Right atrium auricular region (tissue), 2 donors: ENCODE measurements at regions not wholly inside any gene's neighbourhood (a gene's known extent, or its start where the extent isn't known, plus 50 kb on each side); places are given as distances from the start of the nearest gene placed in this dataset.

Source experiments
- DNase-seq: peaks from one replicate; pipeline ENCODE4 v3.0.0-alpha.2; 2019; ENCODE audit warnings: low spot score
- H3K27ac ChIP-seq, 2 donors: fragments of 200-600 bp; sonication (generic); 1 replicate in 1 of 2; 2 replicates in 1 of 2; pipeline ENCODE4 v1.5.1; 2016 to 2019
- H3K27me3 ChIP-seq, 2 donors: fragments of 200-600 bp; sonication (generic); one replicate each; pipeline versions ENCODE4 v1.5.1 to v1.6.0; 2017 to 2019
- H3K36me3 ChIP-seq: fragments of 200-600 bp; sonication (generic); one replicate; pipeline ENCODE4 v1.5.1; 2016
- H3K4me1 ChIP-seq, 2 donors: fragments of 200-600 bp; sonication (generic); one replicate each; pipeline versions ENCODE4 v1.5.1 to v1.6.0; 2017 to 2019
- H3K4me3 ChIP-seq, 2 donors: fragments of 200-600 bp; sonication (generic); 1 replicate in 1 of 2; 2 replicates in 1 of 2; pipeline ENCODE4 v1.5.1; 2017 to 2019; ENCODE audit warnings: mild to moderate bottlenecking in 1 of 2, moderate library complexity in 1 of 2
- H3K9me3 ChIP-seq, 2 donors: fragments of 200-600 bp; sonication (generic); one replicate each; pipeline ENCODE4 v1.5.1; 2019
- CTCF ChIP-seq, 2 donors: fragments of 200-600 bp; sonication (generic); IDR thresholded peaks; one replicate each; pipeline ENCODE4 v1.5.1; 2019; ENCODE audit warnings: antibody characterized with exemption in 2 of 2

DNA sequence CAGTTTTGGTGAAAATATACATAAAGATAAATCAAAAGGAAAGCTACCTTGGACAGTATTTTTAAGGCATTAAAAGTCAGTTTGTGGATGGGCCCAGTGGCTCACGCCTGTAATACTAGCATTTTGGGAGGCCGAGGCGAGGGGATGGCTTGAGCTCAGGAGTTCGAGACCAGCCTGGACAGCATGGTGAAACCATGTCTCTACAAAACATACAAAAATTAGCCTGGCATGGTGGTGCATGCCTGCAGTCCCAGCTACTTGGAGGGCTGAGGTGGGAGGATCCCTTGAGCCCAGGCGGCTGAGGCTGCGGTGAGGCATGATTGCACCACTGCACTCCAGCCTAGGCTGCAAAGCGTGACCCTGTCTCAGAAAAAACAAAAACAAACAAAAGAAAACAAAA, 1253.8 kb downstream of the MRPL39 start:
- Histone ChIP-seq H3K27me3 (no peaks in the 10 kb centered on the region), H3K36me3 (no peaks in the 10 kb centered on the region), H3K9me3 (no peaks in the 10 kb centered on the region), H3K4me3 (no peak overlapping the region), H3K27ac (no peak overlapping the region), H3K4me1 (no peaks in the 10 kb centered on the region)
- DNase-seq = no peak
- no peak for TF ChIP-seq CTCF (IDR thresholded peaks at IDR 0.05)

DNA sequence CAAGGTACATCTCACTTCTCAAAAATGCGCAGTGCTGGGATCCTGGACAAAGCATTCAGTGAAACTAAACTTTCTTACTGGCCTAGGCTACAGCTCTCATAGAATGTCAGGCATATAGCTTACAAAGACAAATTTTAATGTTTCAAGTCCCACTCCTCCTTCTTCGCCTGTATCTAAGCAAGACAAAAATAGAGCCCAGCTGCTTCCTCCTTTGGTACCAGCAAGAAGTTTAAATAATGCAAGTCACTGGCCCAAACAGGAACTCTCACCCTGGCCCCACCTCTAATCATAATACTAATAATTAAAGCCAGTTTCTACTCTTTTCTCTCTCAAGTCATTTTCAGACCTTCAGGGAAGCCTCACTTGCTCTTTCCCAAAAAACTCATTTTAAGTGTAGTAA, 1267.9 kb downstream of the MRPL39 start:
- Histone ChIP-seq H3K9me3 (no peaks in the 10 kb centered on the region), H3K4me3 (no peak overlapping the region), H3K27ac (no peak overlapping the region), H3K27me3 (no peaks in the 10 kb centered on the region), H3K4me1 (no peaks in the 10 kb centered on the region), H3K36me3 (no peaks in the 10 kb centered on the region)
- DNase-seq = no peak
- no peak for TF ChIP-seq CTCF (IDR thresholded peaks at IDR 0.05)

GRCh38 chr21:24336491-24336890, 1270.8 kb downstream of the MRPL39 start:
- Histone ChIP-seq H3K27ac (no peak overlapping the region), H3K4me1 (no peaks in the 10 kb centered on the region), H3K27me3 (no peaks in the 10 kb centered on the region), H3K36me3 (no peaks in the 10 kb centered on the region), H3K9me3 (no peaks in the 10 kb centered on the region), H3K4me3 (no peak overlapping the region)
- TF ChIP-seq CTCF (IDR thresholded peaks at IDR 0.05) = no peak
- DNase-seq = no peak

DNA sequence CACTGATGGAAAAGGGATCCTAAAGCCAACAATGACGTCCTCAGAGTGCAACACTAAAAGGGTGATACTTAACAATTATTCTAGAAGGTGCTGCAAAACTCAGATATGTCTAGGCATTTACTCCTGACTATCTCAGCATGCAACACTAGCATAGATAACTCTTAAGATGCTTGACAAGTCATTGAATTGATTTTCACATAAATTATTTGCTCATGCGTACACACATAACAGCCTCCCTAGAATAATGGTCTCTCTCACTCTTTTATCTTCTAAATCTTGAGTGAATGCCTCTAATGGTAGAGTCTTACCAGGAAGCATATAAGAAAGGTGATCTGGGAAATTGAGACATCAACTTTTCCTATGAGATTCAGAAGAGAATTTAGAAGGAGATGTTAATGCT, 1283.7 kb downstream of the MRPL39 start:
- Histone ChIP-seq H3K9me3 (no peaks in the 10 kb centered on the region), H3K4me3 (no peak overlapping the region), H3K27ac (no peak overlapping the region), H3K27me3 (no peaks in the 10 kb centered on the region), H3K4me1 (no peaks in the 10 kb centered on the region), H3K36me3 (no peaks in the 10 kb centered on the region)
- DNase-seq = no peak
- no peak for TF ChIP-seq CTCF (IDR thresholded peaks at IDR 0.05)

GRCh38 chr21:24316277-24316922, 1290.9 kb downstream of the MRPL39 start:
- no peaks in the 10 kb centered on the region for H3K27me3 ChIP-seq
- H3K27ac ChIP-seq = no peak overlapping the region
- H3K4me1 ChIP-seq = no peaks in the 10 kb centered on the region
- no peak overlapping the region for H3K4me3 ChIP-seq
- no peak for DNase-seq
- no peak for TF ChIP-seq CTCF (IDR thresholded peaks at IDR 0.05)
- no peaks in the 10 kb centered on the region for H3K36me3 ChIP-seq
- no peaks in the 10 kb centered on the region for H3K9me3 ChIP-seq

GRCh38 chr21:24310788-24311187, 1296.5 kb downstream of the MRPL39 start:
- H3K4me3 ChIP-seq = no peak overlapping the region
- TF ChIP-seq CTCF (IDR thresholded peaks at IDR 0.05) = no peak
- no peaks in the 10 kb centered on the region for H3K27me3 ChIP-seq
- no peaks in the 10 kb centered on the region for H3K36me3 ChIP-seq
- no peak for DNase-seq
- H3K9me3 ChIP-seq = no peaks in the 10 kb centered on the region
- H3K4me1 ChIP-seq = no peaks in the 10 kb centered on the region
- no peak overlapping the region for H3K27ac ChIP-seq
